A549 (cell line): ENCODE measurements at regions not wholly inside any gene's neighbourhood (a gene's known extent, or its start where the extent isn't known, plus 50 kb on each side); places are given as distances from the start of the nearest gene placed in this dataset.

Experiments used
- ATAC-seq, 2 experiments: fragments of 200-7000 bp in 1 of 2; fragments of >200 bp in 1 of 2; cut with Nextera tagmentation in 1 of 2; cut with Tn5 transposase in 1 of 2; 3 replicates each; pipeline versions ENCODE4 v1.8.0 to v1.9.1; 2018 to 2020; ENCODE audit warnings: mild to moderate bottlenecking in 1 of 2, moderate library complexity in 1 of 2
- CTCF ChIA-PET: fragments of 300-600 bp; sonication (Branson Sonifier 250); formaldehyde crosslinking; extraction: SDS; loops from one replicate; lab custom pipeline; 2021; ENCODE audit warnings: antibody characterized with exemption, inconsistent platforms; lab: Yijun Ruan, JAX
- POLR2A ChIA-PET: fragments of 350-600 bp; formaldehyde crosslinking; extraction: SDS; loops from one replicate; lab custom pipeline; 2021; ENCODE audit warnings: antibody characterized with exemption, inconsistent platforms; lab: Yijun Ruan, JAX
- DNase-seq, 2 experiments: peaks; one replicate each; pipeline versions ENCODE4 v3.0.0 to v3.0.0-alpha.2; 2011 to 2016; ENCODE audit warnings: low read depth in 1 of 2, low spot score in 1 of 2
- FAIRE-seq: peaks from 2 replicates; lab custom pipeline; 2011; peaks lifted over from hg19 to GRCh38; lab: Jason Lieb, UNC
- H3K27ac ChIP-seq, 2 experiments: fragments of >200 bp; sonication (Bioruptor Twin); formaldehyde crosslinking; 3 replicates each; pipeline ENCODE4 v1.5.1; 2016 to 2017
- H3K4me1 ChIP-seq: fragments of >200 bp; sonication (Bioruptor Twin); formaldehyde crosslinking; 3 replicates; pipeline ENCODE4 v1.6.1; 2016
- H3K4me2 ChIP-seq: fragments of >200 bp; sonication (Bioruptor Twin); formaldehyde crosslinking; 3 replicates; pipeline ENCODE4 v1.6.1; 2016
- H3K4me3 ChIP-seq: fragments of >200 bp; sonication (Bioruptor Twin); formaldehyde crosslinking; 3 replicates; pipeline ENCODE4 v1.5.1; 2016
- H3K9me3 ChIP-seq: fragments of >200 bp; sonication (Bioruptor Twin); formaldehyde crosslinking; 3 replicates; pipeline ENCODE4 v1.6.1; 2016
- BHLHE40 ChIP-seq: IDR thresholded peaks from 2 replicates; pipeline ENCODE4 v1.6.1; 2012; ENCODE audit warnings: low read depth, low read length, inconsistent platforms
- CEBPB ChIP-seq, 2 experiments: fragments of >200 bp in 1 of 2; sonication (Bioruptor Twin) in 1 of 2; formaldehyde crosslinking in 1 of 2; IDR thresholded peaks; 2 replicates each; pipeline ENCODE4 v1.6.1; 2012 to 2016
- CTCF ChIP-seq: fragments of >200 bp; sonication (Bioruptor Twin); formaldehyde crosslinking; IDR thresholded peaks from 3 replicates; pipeline ENCODE4 v1.5.1; 2016
- EP300 ChIP-seq, 2 experiments: fragments of >200 bp; sonication (Bioruptor Twin); formaldehyde crosslinking; IDR thresholded peaks; 2 replicates in 1 of 2; 3 replicates in 1 of 2; pipeline ENCODE4 v1.6.1; 2016 to 2017
- ESRRA ChIP-seq: fragments of 150-350 bp; IDR thresholded peaks from 2 replicates; pipeline ENCODE4 v1.6.1; 2014; ENCODE audit warnings: mild to moderate bottlenecking, low read length, borderline replicate concordance
- FOSB ChIP-seq: fragments of 250-450 bp; sonication (Bioruptor Pico); IDR thresholded peaks from 2 replicates; pipeline ENCODE4 v1.5.0; 2020; ENCODE audit warnings: mild to moderate bottlenecking, moderate library complexity
- FOSL2 ChIP-seq, 2 experiments: fragments of 450-650 bp in 1 of 2; fragments of >200 bp in 1 of 2; sonication (Bioruptor Twin) in 1 of 2; formaldehyde crosslinking; IDR thresholded peaks; 2 replicates each; pipeline versions ENCODE4 v1.5.0 to v1.6.1; 2016 to 2020; ENCODE audit warnings: mild to moderate bottlenecking in 1 of 2, moderate library complexity in 1 of 2
- HDAC2 ChIP-seq: fragments of 200-600 bp; sonication (generic); IDR thresholded peaks from 2 replicates; pipeline ENCODE4 v1.6.1; 2016
- HOXA7 ChIP-seq: fragments of 250-450 bp; sonication (Bioruptor Pico); IDR thresholded peaks from 2 replicates; pipeline ENCODE4 v1.5.0; 2020; ENCODE audit warnings: mild to moderate bottlenecking, moderate library complexity
- HOXB5 ChIP-seq: fragments of 250-450 bp; sonication (Bioruptor Pico); IDR thresholded peaks from 2 replicates; pipeline ENCODE4 v1.5.0; 2020; ENCODE audit warnings: mild to moderate bottlenecking, moderate library complexity
- MAFK ChIP-seq: fragments of 450-650 bp; IDR thresholded peaks from 2 replicates; pipeline ENCODE4 v1.6.1; 2014; ENCODE audit not compliant: partially characterized antibody
- MAX ChIP-seq: IDR thresholded peaks from 2 replicates; pipeline ENCODE4 v1.6.1; 2012
- MAZ ChIP-seq: fragments of 150-350 bp; IDR thresholded peaks from 2 replicates; pipeline ENCODE4 v1.6.1; 2014; ENCODE audit warnings: antibody characterized with exemption, low read depth, low read length, borderline replicate concordance
- NR3C1 ChIP-seq: fragments of >200 bp; sonication (Bioruptor Twin); formaldehyde crosslinking; IDR thresholded peaks from 3 replicates; pipeline ENCODE4 v1.6.1; 2017
- RAD21 ChIP-seq, 2 experiments: fragments of >200 bp in 1 of 2; sonication (Bioruptor Twin) in 1 of 2; formaldehyde crosslinking in 1 of 2; IDR thresholded peaks in 1 of 2; conservative IDR thresholded peaks in 1 of 2; 2 replicates in 1 of 2; 3 replicates in 1 of 2; pipeline ENCODE4 v1.6.1; 2012 to 2018; ENCODE audit warnings: inconsistent platforms in 1 of 2
- RARB ChIP-seq: fragments of 250-450 bp; sonication (Bioruptor Pico); IDR thresholded peaks from 2 replicates; pipeline ENCODE4 v1.8.0; 2021; ENCODE audit warnings: mild to moderate bottlenecking, moderate library complexity
- RFX5 ChIP-seq: fragments of 450-650 bp; IDR thresholded peaks from 2 replicates; pipeline ENCODE4 v1.7.1; 2014; ENCODE audit warnings: antibody characterized with exemption, mild to moderate bottlenecking, moderate library complexity
- RNF2 ChIP-seq: fragments of 200-600 bp; sonication (generic); IDR thresholded peaks from 2 replicates; pipeline ENCODE4 v1.6.1; 2016; ENCODE audit warnings: low read depth, mild to moderate bottlenecking, antibody characterized with exemption, moderate library complexity, borderline replicate concordance
- SMC3 ChIP-seq: fragments of >200 bp; sonication (Bioruptor Twin); formaldehyde crosslinking; IDR thresholded peaks from 3 replicates; pipeline ENCODE4 v1.6.1; 2018; ENCODE audit warnings: inconsistent platforms
- TP53 ChIP-seq: fragments of 250-450 bp; sonication (Bioruptor Pico); IDR thresholded peaks from 2 replicates; pipeline ENCODE4 v1.5.0; 2021; ENCODE audit warnings: mild to moderate bottlenecking, moderate library complexity
- ZNF302 ChIP-seq: fragments of 250-450 bp; sonication (Bioruptor Pico); IDR thresholded peaks from 2 replicates; pipeline ENCODE4 v1.9.0; 2021; ENCODE audit warnings: inconsistent platforms, mild to moderate bottlenecking, moderate library complexity
- WGBS: methylation state at CpG from one replicate; pipeline ENCODE4 v1.1.6; 2017; ENCODE audit errors: missing lambda C conversion rate; 5-methylcytosine and 5-hydroxymethylcytosine counted together

GRCh38 chr6:168194732-168195567, 115.9 kb upstream of the FRMD1 start:
- Histone ChIP-seq H3K27ac (peak overlapping the region in 1 of 2 experiments; percentile 50; a peak in 3 of 6 replicates), H3K9me3 (no peaks in the 10 kb centered on the region), H3K4me2 (no peak overlapping the region), H3K4me1 (peaks cover 22% of the 10 kb centered on the region), H3K4me3 (no peak overlapping the region)
- FAIRE-seq (no peak), ATAC-seq (no peak; a peak in 1 of 6 replicates), DNase-seq (no peak)
- POLR2A ChIA-PET, result no interaction called here
- CTCF ChIA-PET, result interaction anchor here (0.9 to 1.9 kb wide), 4 partner anchors 11 to 161 kb away, joined by 3 to 8 read pairs (median 4); no protein-coding TSS in a partner anchor
- WGBS, result 87% methylated on average over 19 of the region's 19 CpGs
- TF ChIP-seq EP300 (IDR thresholded peaks at IDR 0.05) (no peak), MAFK (no peak), TP53 (CRISPR knock-in tag) (no peak), BHLHE40 (no peak), ZNF302 (CRISPR knock-in tag) (no peak), HOXA7 (no peak), ESRRA (no peak), RARB (CRISPR knock-in tag) (no peak), RNF2 (no peak), MAZ (no peak), FOSL2 (IDR thresholded peaks at IDR 0.05) (no peak), FOSL2 (CRISPR knock-in tag; IDR thresholded peaks at IDR 0.05) (no peak), FOSB (no peak), RFX5 (no peak), CEBPB (IDR thresholded peaks at IDR 0.05) (no peak), HOXB5 (CRISPR knock-in tag) (no peak), HDAC2 (no peak), MAX (no peak)

- FAIRE-seq (no peak), DNase-seq (peak in 1 of 2 experiments; percentile 40), ATAC-seq (peak in 1 of 2 experiments; percentile 76; a peak in 3 of 6 replicates)
- Histone ChIP-seq H3K4me3 (no peak overlapping the region), H3K4me1 (peaks cover 22% of the 10 kb centered on the region), H3K27ac (peak overlapping the region in 1 of 2 experiments; percentile 28; a peak in 1 of 6 replicates), H3K4me2 (no peak overlapping the region), H3K9me3 (no peaks in the 10 kb centered on the region)
- peak; percentile 44 to 56 for TF ChIP-seq RAD21 (conservative IDR thresholded peaks at IDR 0.05 in 1 of 2, IDR thresholded peaks at IDR 0.05 in 1 of 2)
- TF ChIP-seq NR3C1, result no peak
- peak; percentile 25; the same call in 1 of the 3 replicates for TF ChIP-seq SMC3
- TF ChIP-seq CTCF, result peak; percentile 19; the same call in 2 of the 3 replicates
- POLR2A ChIA-PET, result no interaction called here
- WGBS, result 76% methylated on average over 29 of the region's 42 CpGs
- CTCF ChIA-PET, result interaction anchor here (0.7 to 1.9 kb wide), 5 partner anchors 12 to 162 kb away, joined by 3 to 8 read pairs (median 3); no protein-coding TSS in a partner anchor
Observed at GRCh38 chr6:168193816-168194721, 115.1 kb upstream of the FRMD1 start.
